ENCODE measurements at regions not wholly inside any gene's neighbourhood (a gene's known extent, or its start where the extent isn't known, plus 50 kb on each side); places are given as distances from the start of the nearest gene placed in this dataset.

DNA sequence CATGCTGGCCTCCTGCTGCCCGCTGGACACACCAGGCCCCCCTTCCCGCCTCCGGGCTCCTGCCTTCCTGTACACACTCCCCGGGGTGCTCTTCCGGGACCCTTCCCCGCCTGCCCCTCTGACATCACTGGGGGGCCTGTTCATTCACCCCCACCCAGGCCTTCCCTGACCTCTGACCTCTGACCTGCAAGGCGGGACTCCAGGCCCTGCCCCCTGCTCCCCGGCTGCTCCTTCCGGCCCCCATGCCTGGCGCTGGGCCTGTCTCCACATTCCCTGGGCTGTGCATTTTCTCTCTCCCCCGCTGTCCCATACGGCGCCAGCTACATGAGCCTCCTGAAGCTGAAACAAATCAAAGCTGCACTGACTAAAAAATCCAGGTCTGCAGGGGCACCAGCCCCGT lies 71.6 kb upstream of the GATA5 start:
- TF ChIP-seq, protein P1, sequence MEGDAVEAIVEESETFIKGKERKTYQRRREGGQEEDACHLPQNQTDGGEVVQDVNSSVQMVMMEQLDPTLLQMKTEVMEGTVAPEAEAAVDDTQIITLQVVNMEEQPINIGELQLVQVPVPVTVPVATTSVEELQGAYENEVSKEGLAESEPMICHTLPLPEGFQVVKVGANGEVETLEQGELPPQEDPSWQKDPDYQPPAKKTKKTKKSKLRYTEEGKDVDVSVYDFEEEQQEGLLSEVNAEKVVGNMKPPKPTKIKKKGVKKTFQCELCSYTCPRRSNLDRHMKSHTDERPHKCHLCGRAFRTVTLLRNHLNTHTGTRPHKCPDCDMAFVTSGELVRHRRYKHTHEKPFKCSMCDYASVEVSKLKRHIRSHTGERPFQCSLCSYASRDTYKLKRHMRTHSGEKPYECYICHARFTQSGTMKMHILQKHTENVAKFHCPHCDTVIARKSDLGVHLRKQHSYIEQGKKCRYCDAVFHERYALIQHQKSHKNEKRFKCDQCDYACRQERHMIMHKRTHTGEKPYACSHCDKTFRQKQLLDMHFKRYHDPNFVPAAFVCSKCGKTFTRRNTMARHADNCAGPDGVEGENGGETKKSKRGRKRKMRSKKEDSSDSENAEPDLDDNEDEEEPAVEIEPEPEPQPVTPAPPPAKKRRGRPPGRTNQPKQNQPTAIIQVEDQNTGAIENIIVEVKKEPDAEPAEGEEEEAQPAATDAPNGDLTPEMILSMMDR (IDR thresholded peaks at IDR 0.05): no peak
- no peak for TF ChIP-seq SIN3A (IDR thresholded peaks at IDR 0.05; ENCODE audit: borderline replicate concordance, insufficient read depth, low read depth, low read length)
